ENCODE measurements at regions not wholly inside any gene's neighbourhood (a gene's known extent, or its start where the extent isn't known, plus 50 kb on each side); places are given as distances from the start of the nearest gene placed in this dataset.

GRCh38 chr10:10110844-10111490 is 906.7 kb upstream of the CELF2 start:
- no peak for DNase-seq (ENCODE audit: low spot score)

DNA sequence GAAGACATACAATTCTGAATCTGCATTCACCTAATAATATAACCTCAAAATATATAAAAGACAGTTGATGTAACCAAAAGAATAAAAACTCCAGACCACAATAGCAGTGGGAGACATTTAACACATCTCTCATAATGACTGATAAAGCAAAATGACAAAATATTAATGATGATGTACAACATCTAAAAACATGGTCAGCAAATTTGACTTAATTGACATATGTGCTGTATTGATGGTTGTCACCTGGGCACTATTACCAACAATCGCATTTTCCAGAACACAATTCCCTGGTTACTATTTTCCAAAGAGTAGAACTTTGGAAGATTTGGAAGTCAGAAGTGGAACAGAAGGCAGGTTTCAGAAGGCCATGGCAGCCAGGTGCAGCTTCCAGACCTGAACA is 899.5 kb upstream of the CELF2 start:
- no peak for DNase-seq (ENCODE audit: low spot score)

GRCh38 chr10:10120671-10121070 is 897.0 kb upstream of the CELF2 start:
- DNase-seq (ENCODE audit: low spot score) = no peak

- no peak for DNase-seq (ENCODE audit: low spot score)
Measured at GRCh38 chr10:10125676-10126075, 892.0 kb upstream of the CELF2 start.

DNA sequence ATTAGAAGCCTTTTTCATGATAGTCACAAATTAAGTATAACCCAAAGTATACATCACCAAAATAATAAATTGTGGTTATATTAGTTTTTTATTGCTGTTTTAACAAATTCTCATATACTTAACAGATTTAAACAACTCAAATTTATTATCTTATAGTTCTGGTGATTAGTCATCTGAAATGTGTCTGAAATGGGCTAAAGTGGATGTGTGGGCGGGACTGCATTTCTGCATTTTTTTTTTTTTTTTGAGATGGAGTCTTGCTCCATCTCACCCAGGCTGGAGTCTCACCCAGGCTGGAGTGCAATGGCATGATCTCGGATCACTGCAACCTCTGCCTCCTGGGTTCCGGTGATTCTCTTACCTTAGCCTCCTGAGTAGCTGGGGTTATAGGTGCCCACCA is 891.5 kb upstream of the CELF2 start:
- DNase-seq (ENCODE audit: low spot score) = no peak

DNA sequence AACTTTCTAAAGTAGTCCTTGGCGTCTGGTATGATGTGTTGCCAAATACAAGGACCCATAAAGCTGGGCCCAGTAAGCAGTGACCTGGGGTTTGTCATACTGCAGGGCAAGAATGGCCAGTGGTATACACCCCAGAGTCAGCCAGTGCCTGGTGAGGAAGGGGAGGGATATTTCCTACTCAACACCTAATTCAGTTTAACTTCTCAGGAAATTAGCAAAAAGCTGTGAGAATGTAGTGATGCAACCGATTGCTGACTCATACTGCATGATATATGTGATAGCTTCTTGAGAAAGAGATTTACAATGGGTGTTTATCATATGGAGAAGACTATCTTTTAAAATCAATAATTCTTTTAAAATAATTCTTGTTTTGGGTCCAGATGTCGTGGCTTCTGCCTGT is 889.3 kb upstream of the CELF2 start:
- DNase-seq (ENCODE audit: low spot score) = no peak

DNA sequence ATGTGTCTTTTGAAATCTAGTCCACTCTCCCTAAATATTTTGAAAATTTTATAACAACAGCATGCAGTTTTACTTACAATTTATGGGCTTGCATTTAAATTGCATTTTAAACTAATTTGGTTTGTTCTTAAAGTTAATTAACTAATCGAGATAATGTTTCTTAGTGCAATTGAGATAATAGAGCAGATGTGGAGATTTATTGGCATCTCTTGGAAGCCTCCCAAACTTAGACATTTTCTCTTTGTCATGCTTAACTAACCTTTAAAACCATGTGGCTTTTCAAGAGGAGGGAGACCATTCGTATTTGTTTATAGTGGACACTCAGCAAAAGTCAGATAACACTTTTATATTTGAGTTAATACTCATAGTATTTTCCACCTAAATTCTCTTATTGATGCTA is 887.0 kb upstream of the CELF2 start:
- DNase-seq (ENCODE audit: low spot score) = no peak

- DNase-seq (ENCODE audit: low spot score) = no peak
Measured at GRCh38 chr10:10132009-10132408, 885.7 kb upstream of the CELF2 start.

DNA sequence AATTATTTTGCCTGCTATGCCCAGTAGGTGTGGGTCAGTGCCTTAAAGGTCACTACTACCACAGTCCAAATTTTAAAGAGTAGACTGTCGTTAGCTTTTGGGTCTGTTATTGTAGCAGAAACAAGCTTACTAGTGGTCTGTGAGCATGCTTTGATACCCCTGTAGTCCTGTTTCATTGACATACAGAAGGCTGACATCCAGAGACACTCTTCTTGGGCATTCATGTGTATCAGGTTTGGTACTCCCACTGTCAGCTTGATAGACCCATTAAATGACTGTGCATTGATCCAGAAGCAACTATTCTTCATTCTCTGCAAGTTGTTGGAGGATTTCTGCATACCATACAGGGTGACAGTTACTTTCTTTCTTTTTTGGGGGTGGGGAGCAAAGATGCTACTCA is 884.4 kb upstream of the CELF2 start:
- DNase-seq (ENCODE audit: low spot score) = no peak

- DNase-seq (ENCODE audit: low spot score) = peak; percentile 19
Measured at GRCh38 chr10:10138685-10139084, 879.0 kb upstream of the CELF2 start.

DNA sequence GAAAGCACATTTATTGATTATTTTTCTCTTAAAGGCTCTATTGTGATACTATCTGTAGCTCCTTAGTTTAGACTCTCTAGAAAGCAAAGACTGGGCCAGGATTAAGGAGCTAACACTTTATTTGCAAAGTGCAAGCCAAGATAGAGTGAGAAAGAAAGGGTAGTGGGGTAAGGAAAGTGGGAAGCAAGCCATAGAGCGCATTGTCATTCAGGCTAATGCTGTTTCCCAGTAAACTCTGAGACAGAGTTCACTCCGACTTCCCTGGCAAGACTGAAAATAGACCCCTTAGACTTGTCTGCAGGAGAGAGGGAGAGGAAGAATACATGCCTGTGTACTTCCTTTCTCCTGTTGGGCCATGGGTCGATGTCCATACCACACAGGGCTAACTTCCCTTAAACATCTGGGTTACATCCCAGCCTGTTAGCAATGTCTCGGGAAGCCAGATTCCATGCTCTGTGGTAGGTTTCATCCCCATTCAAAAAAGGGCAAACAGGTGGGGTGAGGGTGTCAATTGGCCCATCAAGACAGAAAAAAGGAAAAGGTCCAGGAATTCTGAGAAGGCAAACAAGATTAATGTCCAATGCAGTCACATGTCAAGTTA is 875.8 kb upstream of the CELF2 start:
- DNase-seq (ENCODE audit: low spot score) = no peak

- DNase-seq (ENCODE audit: low spot score) = no peak
Measured at GRCh38 chr10:10146604-10147003, 871.1 kb upstream of the CELF2 start.

GRCh38 chr10:10149899-10150298 is 867.8 kb upstream of the CELF2 start:
- DNase-seq (ENCODE audit: low spot score) = no peak

DNA sequence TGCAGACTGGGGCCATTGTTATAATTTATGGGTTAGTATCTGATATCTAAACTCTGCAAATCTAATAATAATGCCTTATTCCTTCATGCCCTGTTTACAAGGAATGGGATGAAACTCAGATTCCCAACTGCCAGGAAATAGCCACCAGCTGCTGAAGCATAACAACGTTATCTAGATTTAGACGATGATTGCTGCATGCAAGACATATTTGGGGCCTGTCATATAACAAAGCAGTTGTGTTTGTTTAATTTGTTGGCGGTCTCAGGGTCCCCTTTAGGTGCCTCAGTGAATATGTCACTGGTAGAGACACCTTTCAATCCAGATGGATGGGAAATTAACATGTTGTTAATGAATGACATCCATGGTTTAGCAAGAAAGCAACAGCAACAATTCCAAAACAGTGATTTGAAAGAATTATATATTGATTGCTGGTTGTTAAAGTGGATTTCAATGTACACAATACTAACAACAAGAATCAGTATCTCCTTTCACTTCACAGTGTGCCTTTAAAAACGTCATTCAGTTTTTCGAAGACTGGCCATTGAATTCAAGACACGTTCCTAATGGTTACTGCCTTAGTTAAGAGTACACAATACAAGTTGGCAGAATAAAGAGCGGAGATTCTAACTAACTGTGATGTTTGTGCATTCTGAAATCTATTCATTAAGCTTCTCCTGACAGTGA is 860.6 kb upstream of the CELF2 start:
- no peak for DNase-seq (ENCODE audit: low spot score)

DNA sequence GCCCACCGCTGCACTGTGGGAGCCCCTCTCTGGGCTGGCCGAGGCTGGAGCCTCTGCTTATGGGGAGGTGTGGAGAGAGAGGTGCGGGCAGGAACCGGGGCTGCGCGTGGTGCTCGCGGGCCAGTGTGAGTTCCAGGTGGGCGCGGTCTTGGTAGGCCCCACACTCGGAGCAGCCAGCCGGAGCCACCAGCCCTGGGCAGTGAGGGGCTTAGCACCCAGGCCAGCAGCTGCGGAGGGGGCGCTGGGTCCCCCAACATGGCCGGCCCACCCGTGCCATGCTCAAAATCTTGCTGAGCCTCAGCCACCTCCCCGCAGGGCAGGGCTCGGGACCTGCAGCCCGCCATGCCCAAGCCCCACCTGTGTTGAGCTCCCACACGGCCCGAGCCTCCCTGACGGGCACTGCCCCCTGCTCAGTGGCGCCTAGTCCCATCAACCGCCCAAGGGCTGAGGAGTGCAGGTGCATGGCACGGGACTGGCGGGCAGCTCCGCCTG is 856.8 kb upstream of the CELF2 start:
- no peak for DNase-seq (ENCODE audit: low spot score)

GRCh38 chr10:10164848-10165247 is 852.8 kb upstream of the CELF2 start:
- no peak for DNase-seq (ENCODE audit: low spot score)

DNA sequence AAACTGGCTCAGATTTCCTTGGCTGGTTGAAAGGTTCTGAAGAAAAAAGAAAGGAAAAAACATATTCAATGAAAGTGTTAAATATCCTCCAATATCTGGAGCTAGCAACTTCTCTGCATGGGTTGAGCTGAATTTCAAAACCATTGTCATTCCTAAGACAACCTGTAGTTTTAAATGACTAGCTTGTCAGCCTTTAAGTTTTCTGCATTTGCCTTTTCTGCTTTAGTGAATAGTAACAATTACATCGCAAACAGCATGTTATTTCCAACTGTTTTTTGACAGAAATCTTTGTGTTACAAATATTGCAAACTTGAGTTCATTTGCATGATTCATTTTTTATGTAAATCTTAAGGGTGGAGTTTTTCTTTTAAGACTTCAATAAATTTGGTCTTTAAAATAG is 852.3 kb upstream of the CELF2 start:
- no peak for DNase-seq (ENCODE audit: low spot score)

DNA sequence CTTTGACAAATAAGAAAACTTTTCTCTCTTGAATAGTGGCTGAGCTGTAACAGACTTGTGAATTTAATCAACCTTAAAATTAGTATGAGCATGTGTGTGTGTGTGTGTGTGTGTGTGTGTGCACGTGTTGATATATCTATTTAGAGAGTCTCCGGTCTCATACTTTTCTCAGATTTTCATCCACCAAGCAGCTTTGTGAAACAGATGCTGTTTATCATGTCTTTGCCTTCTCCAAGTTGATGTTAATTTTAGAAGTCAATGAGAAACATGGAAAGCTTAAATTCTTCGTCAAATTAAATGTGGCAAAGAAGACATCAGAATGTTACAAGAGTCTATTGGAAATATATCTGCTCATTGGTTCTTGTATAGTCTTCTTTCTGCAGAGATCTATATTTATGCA is 839.2 kb upstream of the CELF2 start:
- no peak for DNase-seq (ENCODE audit: low spot score)

GRCh38 chr10:10193848-10194247 is 823.8 kb upstream of the CELF2 start:
- DNase-seq (ENCODE audit: low spot score) = no peak

DNA sequence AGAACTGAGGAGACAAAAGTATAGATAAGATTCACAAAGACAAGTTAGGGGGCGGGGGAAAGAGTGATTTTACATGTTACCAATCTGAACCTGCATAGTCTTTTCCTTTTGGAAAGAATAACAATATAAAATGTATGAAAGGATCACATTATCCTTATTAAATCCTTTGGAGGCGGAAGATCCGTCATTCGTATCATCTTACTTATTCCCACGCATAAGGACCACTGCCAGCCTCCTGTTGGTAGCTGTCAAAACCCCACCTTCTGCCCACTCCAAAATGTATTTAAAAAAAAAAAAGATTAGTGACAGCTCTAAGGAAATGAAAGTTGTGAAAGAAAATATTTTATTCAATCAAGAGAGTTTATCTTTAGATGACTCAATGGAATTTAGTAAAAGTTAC is 821.0 kb upstream of the CELF2 start:
- no peak for DNase-seq (ENCODE audit: low spot score)

DNA sequence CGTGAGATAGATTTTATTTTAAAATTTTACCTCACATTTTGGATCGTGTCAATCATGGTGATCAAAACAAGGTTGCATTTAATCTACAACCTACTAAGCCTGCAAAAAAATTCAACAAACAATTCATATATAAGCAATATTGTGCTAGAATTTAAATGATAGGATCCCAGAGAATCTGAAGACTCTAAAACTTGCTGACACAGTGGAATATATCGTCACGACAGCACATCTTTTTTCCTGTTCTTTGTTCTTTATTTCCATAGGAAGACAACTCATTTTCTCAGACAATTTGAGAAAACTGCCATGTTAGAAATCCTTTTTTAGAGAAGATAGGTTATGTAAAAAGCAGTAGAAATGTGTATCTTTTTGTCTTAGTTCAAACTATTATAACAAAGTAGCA is 820.2 kb upstream of the CELF2 start:
- DNase-seq (ENCODE audit: low spot score) = no peak

GRCh38 chr10:10198363-10198762 is 819.3 kb upstream of the CELF2 start:
- DNase-seq (ENCODE audit: low spot score) = no peak

DNA sequence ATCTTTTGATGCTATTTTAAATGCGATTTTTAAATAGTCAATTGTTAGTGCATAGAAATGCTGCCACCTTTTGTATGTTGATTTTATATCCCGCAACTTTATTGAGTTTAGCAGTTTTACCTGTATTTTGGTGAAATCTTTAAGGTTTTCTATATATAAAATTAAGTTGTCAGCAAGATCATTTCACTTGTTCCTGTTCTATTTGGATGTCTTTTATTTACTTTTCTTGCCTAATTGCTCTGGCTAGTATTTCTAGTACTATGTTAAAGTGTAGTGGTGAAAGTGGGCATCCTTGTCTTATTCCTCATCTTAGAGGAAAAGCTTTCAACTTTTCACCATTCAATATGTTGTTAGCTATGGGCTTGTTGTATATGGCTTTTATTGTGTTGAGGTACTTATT is 813.3 kb upstream of the CELF2 start:
- no peak for DNase-seq (ENCODE audit: low spot score)

All from H4 (cell line).